Uterus (tissue), 3 donors: ENCODE measurements at regions not wholly inside any gene's neighbourhood (a gene's known extent, or its start where the extent isn't known, plus 50 kb on each side); places are given as distances from the start of the nearest gene placed in this dataset.

Experiments
- DNase-seq, 2 donors: peaks; one replicate each; pipeline ENCODE4 v3.0.0-alpha.2; 2019 to 2020
- H3K27ac ChIP-seq, 2 donors: fragments of 200-600 bp; sonication (generic); 1 replicate in 1 of 2; 2 replicates in 1 of 2; pipeline ENCODE4 v1.5.1; 2016 to 2018
- H3K27me3 ChIP-seq, 2 donors: fragments of 200-600 bp; sonication (generic); one replicate each; pipeline ENCODE4 v1.5.1; 2018 to 2019; ENCODE audit warnings: control low read depth in 1 of 2
- H3K36me3 ChIP-seq, 2 donors: fragments of 200-600 bp; sonication (generic); one replicate each; pipeline ENCODE4 v1.5.1; 2019; ENCODE audit warnings: control low read depth in 1 of 2
- H3K4me1 ChIP-seq, 2 donors: fragments of 200-600 bp; sonication (generic); one replicate each; pipeline ENCODE4 v1.5.1; 2018 to 2019; ENCODE audit warnings: control low read depth in 1 of 2
- H3K4me3 ChIP-seq, 2 donors: fragments of 200-600 bp; sonication (generic); 1 replicate in 1 of 2; 2 replicates in 1 of 2; pipeline ENCODE4 v1.5.1; 2018 to 2019; ENCODE audit warnings: mild to moderate bottlenecking in 1 of 2
- H3K9me3 ChIP-seq, 2 donors: fragments of 200-600 bp; sonication (generic); one replicate each; pipeline ENCODE4 v1.5.1; 2019; ENCODE audit warnings: control low read depth in 1 of 2
- POLR2A ChIP-seq, 2 donors: fragments of 450-650 bp; IDR thresholded peaks; one replicate each; pipeline ENCODE4 v1.6.1; 2016; ENCODE audit warnings: antibody characterized with exemption in 2 of 2, mild to moderate bottlenecking in 1 of 2, moderate library complexity in 1 of 2
- intact Hi-C: fragments of 100-400 bp; cut with DNase I; formaldehyde crosslinking; loops from one replicate; pipeline ENCODE4 v1.15.1; 2023; ENCODE audit warnings: low total_unique reads
- TF ChIP-seq, protein P1 (sequence below), 4 experiments: fragments of 200-600 bp in 2 of 4; fragments of 450-650 bp in 2 of 4; sonication (generic) in 2 of 4; IDR thresholded peaks; one replicate each; pipeline ENCODE4 v1.5.1; 2016 to 2019; ENCODE audit warnings: antibody characterized with exemption in 4 of 4, mild to moderate bottlenecking in 2 of 4, moderate library complexity in 1 of 4
- donor health status: DM: yes; HTN: yes; CAD: no.

GRCh38 chr4:3651267-3651845 lies 114.8 kb upstream of the ADRA2C start:
- Histone ChIP-seq H3K4me1 (peaks cover 0 to 14% of the 10 kb centered on the region in 2 donors), H3K4me3 (no peak overlapping the region), H3K27me3 (no peaks in the 10 kb centered on the region), H3K36me3 (no peaks in the 10 kb centered on the region), H3K9me3 (no peaks in the 10 kb centered on the region), H3K27ac (no peak overlapping the region)
- DNase-seq = no peak
- TF ChIP-seq, protein P1, sequence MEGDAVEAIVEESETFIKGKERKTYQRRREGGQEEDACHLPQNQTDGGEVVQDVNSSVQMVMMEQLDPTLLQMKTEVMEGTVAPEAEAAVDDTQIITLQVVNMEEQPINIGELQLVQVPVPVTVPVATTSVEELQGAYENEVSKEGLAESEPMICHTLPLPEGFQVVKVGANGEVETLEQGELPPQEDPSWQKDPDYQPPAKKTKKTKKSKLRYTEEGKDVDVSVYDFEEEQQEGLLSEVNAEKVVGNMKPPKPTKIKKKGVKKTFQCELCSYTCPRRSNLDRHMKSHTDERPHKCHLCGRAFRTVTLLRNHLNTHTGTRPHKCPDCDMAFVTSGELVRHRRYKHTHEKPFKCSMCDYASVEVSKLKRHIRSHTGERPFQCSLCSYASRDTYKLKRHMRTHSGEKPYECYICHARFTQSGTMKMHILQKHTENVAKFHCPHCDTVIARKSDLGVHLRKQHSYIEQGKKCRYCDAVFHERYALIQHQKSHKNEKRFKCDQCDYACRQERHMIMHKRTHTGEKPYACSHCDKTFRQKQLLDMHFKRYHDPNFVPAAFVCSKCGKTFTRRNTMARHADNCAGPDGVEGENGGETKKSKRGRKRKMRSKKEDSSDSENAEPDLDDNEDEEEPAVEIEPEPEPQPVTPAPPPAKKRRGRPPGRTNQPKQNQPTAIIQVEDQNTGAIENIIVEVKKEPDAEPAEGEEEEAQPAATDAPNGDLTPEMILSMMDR (IDR thresholded peaks at IDR 0.05) = no peak
- TF ChIP-seq POLR2A (IDR thresholded peaks at IDR 0.05) = no peak
- intact Hi-C loops = no loop called here

GRCh38 chr4:3649491-3649890 lies 116.7 kb upstream of the ADRA2C start:
- intact Hi-C loops = no loop called here
- no peaks in the 10 kb centered on the region for H3K36me3 ChIP-seq
- H3K9me3 ChIP-seq = no peaks in the 10 kb centered on the region
- H3K4me3 ChIP-seq = no peak overlapping the region
- DNase-seq = no peak
- H3K27me3 ChIP-seq = no peaks in the 10 kb centered on the region
- TF ChIP-seq, protein P1 (IDR thresholded peaks at IDR 0.05) = no peak
- no peak for TF ChIP-seq POLR2A (IDR thresholded peaks at IDR 0.05)
- H3K27ac ChIP-seq = no peak overlapping the region
- H3K4me1 ChIP-seq = peaks cover 0 to 7% of the 10 kb centered on the region in 2 donors

- no peak overlapping the region for H3K27ac ChIP-seq
- no peaks in the 10 kb centered on the region for H3K36me3 ChIP-seq
- intact Hi-C loops = no loop called here
- TF ChIP-seq, protein P1 (IDR thresholded peaks at IDR 0.05) = no peak
- no peak for TF ChIP-seq POLR2A (IDR thresholded peaks at IDR 0.05)
- H3K27me3 ChIP-seq = no peaks in the 10 kb centered on the region
- H3K4me1 ChIP-seq = peaks cover 0 to 7% of the 10 kb centered on the region in 2 donors
- no peak for DNase-seq
- no peak overlapping the region for H3K4me3 ChIP-seq
- no peaks in the 10 kb centered on the region for H3K9me3 ChIP-seq
Measured at GRCh38 chr4:3648731-3649130, 116.5 kb upstream of the LRPAP1 start.

- H3K27me3 ChIP-seq = no peaks in the 10 kb centered on the region
- TF ChIP-seq, protein P1 (IDR thresholded peaks at IDR 0.05) = no peak
- TF ChIP-seq POLR2A (IDR thresholded peaks at IDR 0.05) = no peak
- no peak overlapping the region for H3K27ac ChIP-seq
- peaks cover 0 to 7% of the 10 kb centered on the region in 2 donors for H3K4me1 ChIP-seq
- DNase-seq = no peak
- H3K9me3 ChIP-seq = no peaks in the 10 kb centered on the region
- no peak overlapping the region for H3K4me3 ChIP-seq
- H3K36me3 ChIP-seq = no peaks in the 10 kb centered on the region
- intact Hi-C loops = no loop called here
Measured at GRCh38 chr4:3648195-3648594, 116.0 kb upstream of the LRPAP1 start.

DNA sequence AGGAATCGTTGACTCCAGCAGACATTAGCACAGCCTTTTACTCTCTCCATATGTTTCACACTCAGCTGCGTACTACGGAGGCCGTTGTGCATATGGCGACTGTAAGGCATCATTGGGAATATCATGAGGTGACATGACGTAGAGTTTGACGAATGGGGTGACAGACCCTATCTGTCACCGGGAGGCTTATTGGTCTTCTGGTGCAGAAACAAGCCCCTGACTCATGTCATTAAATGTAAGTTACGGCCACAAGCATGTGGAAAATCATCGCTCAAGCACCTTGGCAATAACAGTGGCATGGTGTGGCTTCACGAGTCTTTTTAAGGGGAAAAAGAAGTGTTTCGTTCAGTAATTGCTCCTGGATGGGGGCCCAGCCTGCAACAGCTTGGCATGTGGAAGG lies 115.2 kb upstream of the LRPAP1 start:
- no peak overlapping the region for H3K27ac ChIP-seq
- no peak overlapping the region for H3K4me3 ChIP-seq
- H3K27me3 ChIP-seq = no peaks in the 10 kb centered on the region
- TF ChIP-seq, protein P1 (IDR thresholded peaks at IDR 0.05) = no peak
- TF ChIP-seq POLR2A (IDR thresholded peaks at IDR 0.05) = no peak
- H3K4me1 ChIP-seq = peaks cover 0 to 7% of the 10 kb centered on the region in 2 donors
- intact Hi-C loops = no loop called here
- DNase-seq = no peak
- H3K9me3 ChIP-seq = no peaks in the 10 kb centered on the region
- no peaks in the 10 kb centered on the region for H3K36me3 ChIP-seq
